NCI-H510A treated with DMSO at 0.1 percent for 48 hours (cell line): ENCODE measurements at regions not wholly inside any gene's neighbourhood (a gene's known extent, or its start where the extent isn't known, plus 50 kb on each side); places are given as distances from the start of the nearest gene placed in this dataset.
"Not testable (repeated sequence)": the region's sequence is repeated elsewhere in the genome, so short reads cannot be mapped to it uniquely, and the experiment has no call there.

Experiments
- DNase-seq: peaks from one replicate; lab custom pipeline; 2025; lab: John Stamatoyannopoulos, UW

DNA sequence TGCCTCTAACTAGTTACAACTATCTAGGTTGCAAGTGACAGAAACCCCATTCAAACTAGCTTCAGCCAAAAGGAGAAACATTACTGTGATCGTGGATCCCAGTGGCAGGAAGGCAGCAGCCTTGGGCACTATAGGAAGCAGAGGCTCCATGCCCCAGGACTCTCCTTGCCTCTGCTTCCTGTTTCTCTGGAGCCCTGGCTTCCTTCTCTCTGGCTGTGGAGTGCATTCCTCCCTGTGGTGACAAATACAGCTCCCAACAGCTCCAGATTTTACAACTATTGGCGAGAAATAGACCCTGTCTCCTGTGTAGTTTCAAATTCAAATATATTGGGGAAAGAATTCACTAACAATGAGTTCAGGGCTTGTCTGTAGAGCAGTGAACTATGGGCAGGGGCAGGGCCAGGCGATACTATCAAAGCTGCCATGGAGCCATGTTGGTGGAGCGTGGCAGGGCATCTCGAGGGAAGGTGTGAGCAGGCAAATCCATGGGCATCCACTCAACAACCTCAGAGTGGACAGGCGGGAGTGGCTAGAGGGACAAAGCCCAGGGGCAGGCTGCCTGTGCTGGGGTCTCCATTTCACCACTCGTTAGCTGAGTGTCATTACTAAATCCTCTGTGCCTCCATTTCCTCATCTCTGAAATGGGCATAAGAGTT is 189.5 kb downstream of the ERCC6L2 start:
- DNase-seq = no peak

DNA sequence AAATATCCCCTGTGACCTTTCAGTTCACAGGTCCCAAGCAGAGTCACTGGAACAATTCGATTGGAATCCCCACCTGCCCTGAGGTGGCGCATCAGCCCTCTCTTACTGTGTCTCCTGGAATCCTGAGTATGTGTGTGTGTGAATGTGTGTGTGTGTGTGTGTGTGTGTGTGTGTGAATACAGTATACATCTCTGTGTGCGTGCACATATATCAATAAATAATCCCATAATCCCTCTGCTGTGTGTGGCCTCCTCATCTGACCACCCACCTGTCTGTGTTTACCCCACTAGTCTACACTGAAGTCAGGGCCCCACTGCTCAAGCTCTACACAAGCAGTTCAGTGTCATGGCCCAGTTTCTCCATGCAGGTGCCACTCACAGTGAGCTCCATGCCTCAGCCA is 187.4 kb downstream of the ERCC6L2 start:
- DNase-seq = no peak

DNA sequence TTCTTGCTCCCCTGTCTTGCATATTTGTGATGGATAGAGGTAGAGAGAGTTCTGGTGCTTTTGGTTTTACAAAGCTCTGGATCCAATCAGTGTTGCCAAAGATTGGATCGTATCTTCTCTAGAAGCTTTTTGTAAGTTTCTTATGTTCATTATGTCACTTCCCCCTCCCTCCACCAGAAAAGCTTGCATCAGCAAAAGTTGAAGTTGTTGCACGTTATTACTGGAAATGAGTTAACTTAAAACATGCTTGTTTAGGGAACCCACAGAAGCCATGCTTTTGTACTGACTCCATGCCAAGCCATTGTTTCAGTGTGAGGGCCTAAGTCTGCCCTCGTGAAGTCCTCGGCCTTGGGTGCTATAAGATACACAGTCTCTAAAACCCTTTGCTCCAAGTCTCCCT is 186.5 kb downstream of the ERCC6L2 start:
- no peak for DNase-seq

GRCh38 chr9:96061293-96061987 is 185.9 kb downstream of the ERCC6L2 start:
- no peak for DNase-seq

- DNase-seq = no peak
Observed at GRCh38 chr9:96058218-96058617, 182.7 kb downstream of the ERCC6L2 start.

DNA sequence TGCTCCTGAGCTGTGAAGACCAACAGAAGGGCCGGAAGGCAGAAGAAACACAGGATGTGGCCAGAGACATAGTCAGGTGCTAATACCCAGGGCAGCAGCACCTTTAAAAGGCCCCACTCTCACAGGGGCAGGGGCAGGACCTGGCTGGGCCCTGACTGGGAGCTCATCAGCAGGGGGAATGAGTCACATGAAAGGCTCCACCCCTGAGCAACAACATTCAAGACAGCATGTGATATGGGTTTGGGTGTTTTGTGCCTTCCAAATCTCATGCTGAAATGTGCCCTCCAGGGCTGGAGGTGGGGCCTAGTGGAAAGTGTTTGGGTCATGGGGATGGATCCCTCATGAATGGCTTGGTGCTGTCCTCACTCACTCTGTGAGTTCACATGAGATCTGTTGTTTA is 181.7 kb downstream of the ERCC6L2 start:
- DNase-seq = no peak

GRCh38 chr9:96056226-96056625 is 180.7 kb downstream of the ERCC6L2 start:
- DNase-seq = no peak

GRCh38 chr9:96054248-96054647 is 178.8 kb downstream of the ERCC6L2 start:
- not testable (repeated sequence) for DNase-seq

GRCh38 chr9:96052686-96053085 is 177.2 kb downstream of the ERCC6L2 start:
- DNase-seq = no peak

GRCh38 chr9:96051423-96051822 is 175.9 kb downstream of the ERCC6L2 start:
- DNase-seq = no peak

DNA sequence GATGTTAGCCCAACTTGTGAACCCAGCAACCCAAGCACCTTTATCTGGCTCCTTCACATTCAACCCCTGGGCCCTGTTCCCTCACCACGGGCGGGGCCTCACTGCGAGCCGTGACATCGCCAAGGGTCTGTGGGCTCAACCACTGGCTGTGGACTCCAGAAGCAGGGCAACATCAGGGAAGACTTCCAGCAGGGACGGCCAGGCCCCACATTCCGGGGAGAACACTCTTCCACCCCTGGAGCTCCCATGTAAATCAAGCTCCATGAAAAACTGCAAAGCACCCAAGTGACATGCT is 175.3 kb downstream of the ERCC6L2 start:
- no peak for DNase-seq

DNA sequence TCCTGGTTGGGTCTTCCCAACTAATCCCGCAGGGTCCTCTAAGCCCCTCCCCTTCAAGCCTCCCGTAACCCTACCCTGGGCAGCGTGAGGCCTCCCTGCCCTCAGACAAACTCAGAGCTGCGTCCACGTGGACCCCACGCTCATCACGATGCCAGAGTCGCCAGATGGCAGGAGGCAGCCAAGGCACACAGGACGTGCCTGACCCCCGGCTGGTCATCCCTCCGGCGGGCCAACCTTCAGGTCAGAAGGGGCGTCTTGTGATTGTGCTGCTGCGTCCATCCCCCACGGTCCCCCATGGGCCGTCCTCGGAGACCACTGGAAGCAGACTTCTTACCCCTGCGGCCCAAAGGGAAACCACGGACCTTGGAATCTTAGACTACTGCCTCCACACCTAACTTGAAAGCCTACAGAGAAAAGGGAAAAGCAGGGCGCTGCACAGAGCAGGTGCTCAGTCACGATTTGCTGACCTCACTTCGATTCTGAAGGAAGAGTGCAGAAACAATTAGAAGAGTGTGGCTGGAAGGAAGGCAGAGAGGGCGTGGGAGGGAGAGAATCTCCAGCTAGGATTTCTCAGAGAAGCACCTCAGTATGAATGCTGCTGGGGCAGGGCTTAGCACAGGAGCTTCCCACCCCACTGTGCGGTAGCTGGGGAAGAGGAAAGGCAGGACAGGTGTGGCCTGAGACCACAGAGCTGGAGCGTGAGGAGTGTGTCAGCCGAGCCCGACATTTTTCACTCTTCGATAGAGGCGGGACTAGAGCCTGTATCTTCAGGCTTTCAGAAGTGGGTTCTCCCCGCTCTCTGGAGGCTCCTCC is 174.8 kb downstream of the ERCC6L2 start:
- no peak for DNase-seq

GRCh38 chr9:96048956-96049831 is 173.7 kb downstream of the ERCC6L2 start:
- DNase-seq = no peak

DNA sequence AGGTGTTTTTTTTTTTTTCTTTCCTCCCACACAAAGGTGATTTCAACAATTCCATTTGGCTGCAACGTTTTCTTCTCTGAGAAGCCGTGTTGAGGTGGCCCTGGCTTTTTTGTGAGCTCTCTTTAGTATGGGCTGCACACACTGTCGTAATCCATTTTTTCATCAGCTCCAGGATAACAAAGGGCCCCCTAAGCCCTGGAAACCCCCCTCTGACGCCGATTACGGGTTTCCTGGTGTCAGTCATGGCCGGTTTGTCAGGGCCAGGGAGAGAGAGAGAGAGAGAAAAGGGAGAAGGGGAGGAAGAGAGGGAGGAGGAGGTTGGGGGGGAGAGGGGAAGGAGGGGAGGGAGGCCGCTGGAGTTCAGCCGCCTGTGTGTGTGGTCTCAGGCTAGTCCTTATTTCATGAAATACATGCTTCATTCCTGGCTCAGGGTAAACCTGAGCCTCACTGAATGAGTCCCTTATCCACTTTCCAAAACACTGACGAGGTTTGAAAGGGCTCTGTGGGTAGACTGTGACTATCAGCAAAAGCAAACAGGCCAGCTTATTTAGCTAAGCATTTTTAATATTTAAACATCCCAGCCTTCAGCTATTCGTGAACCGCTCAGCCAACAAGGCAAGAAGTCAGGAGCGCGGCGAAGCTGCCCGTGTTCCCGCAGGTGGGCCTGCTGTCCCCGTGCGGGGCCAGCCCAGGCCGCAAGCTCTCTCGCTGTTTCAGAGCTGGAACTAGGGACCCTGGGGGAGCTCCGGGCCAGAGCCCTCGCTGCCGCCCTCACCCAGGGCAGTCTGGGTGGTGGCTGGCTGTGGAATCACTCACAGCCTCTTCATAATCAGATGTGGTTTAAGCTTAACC is 172.8 kb downstream of the ERCC6L2 start:
- no peak for DNase-seq

GRCh38 chr9:96047741-96048103 is 172.2 kb downstream of the ERCC6L2 start:
- no peak for DNase-seq

- no peak for DNase-seq
Observed at GRCh38 chr9:96047116-96047639, 171.7 kb downstream of the ERCC6L2 start.

DNA sequence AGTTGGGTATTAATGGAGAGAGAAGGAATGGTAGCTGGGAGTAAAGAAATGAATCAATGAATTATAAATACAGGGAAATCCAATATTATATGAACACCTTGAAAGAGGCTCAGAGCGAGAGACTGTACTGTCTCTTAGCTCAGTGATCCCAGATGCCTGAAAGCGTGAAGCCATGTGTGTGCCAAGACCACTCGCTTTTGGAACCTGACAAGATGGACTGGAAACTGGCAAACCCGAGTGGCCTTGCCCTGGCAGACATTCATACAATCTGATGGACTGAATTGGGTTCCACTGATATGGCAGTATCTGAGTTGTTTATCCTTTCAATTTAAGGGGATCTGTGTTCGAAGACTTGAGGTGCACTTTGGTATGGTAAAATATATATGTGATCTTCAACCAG is 170.3 kb downstream of the ERCC6L2 start:
- no peak for DNase-seq

GRCh38 chr9:96044401-96044800 is 168.9 kb downstream of the ERCC6L2 start:
- DNase-seq = no peak

DNA sequence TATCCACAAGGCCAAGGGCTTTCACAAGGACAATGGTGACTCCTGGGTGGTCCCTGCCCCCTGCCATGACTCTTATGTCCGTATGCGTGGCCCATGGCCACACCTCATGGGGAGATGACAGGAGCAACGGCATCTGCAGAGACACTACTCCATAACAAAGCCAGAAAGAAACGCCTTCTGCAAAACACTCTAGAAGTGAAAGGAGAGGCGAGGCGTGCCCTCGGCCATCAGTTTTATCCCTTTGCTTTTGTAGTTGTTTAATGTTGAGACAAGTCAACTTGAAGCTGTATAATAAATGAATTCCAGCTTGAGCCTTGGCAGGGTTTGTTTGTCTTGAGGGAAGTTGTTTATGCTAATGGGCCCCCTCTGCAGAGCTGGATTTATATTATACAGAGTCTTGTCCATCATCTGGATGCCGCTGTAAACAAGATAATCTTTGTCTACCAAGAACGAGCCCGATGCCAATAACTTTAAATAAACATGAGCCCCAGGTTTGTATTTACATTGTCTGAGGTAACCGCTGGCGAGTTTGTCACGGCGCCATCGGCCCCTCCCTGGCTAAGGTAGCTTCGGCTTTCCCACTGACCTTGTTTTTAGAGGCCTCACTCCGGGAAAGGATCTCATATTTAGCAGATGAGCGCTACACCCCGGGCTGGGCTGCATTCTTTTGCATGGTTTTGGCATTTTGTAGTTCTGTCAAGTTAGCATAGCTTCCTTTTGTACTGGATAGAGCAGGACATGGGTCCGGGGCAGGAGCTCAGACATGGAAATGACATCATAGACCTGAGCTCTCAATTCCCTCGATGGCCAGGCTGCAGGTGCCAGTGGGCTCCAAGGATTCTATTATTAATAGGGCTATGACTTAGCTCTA is 165.3 kb downstream of the ERCC6L2 start:
- DNase-seq = peak; percentile 52

- no peak for DNase-seq
Observed at GRCh38 chr9:96038914-96039313, 163.4 kb downstream of the ERCC6L2 start.
